GM12878 (cell line): ENCODE measurements at regions not wholly inside any gene's neighbourhood (a gene's known extent, or its start where the extent isn't known, plus 50 kb on each side); places are given as distances from the start of the nearest gene placed in this dataset.

Experiments
- ATAC-seq: fragments of 200-7000 bp; cut with Tn5 transposase; 3 replicates; pipeline ENCODE4 v1.9.1; 2020; ENCODE audit warnings: mild to moderate bottlenecking, moderate library complexity
- BruUV-seq: library from RNA; stranded (reverse); fragments of 400-500 nt; replicated peaks from 2 replicates; lab custom pipeline; 2021; lab: Mats Ljungman, UMichigan
- CTCF ChIA-PET: fragments of 300-600 bp; sonication (Branson Sonifier 250); formaldehyde crosslinking; extraction: SDS; loops from one replicate; lab custom pipeline; 2021; ENCODE audit warnings: inconsistent platforms; lab: Yijun Ruan, JAX
- POLR2A ChIA-PET: fragments of 350-600 bp; formaldehyde crosslinking; extraction: SDS; loops from one replicate; lab custom pipeline; 2021; ENCODE audit warnings: inconsistent platforms; lab: Charles Lee
- RAD21 ChIA-PET: fragments of 300-600 bp; sonication (Branson Sonifier 250); formaldehyde crosslinking; loops from one replicate; lab custom pipeline; 2023; ENCODE audit warnings: antibody characterized with exemption; ENCODE audit not compliant: unreplicated experiment; lab: Charles Lee
- SMC1A ChIA-PET: fragments of 300-600 bp; sonication (Branson Sonifier 250); formaldehyde crosslinking; loops from one replicate; lab custom pipeline; 2023; ENCODE audit not compliant: unreplicated experiment, uncharacterized antibody; lab: Charles Lee
- DNase-seq: peaks from one replicate; pipeline ENCODE4 v3.0.0-alpha.2; 2011; ENCODE audit warnings: low read depth, low spot score
- FAIRE-seq: peaks from 3 replicates; lab custom pipeline; 2011; peaks lifted over from hg19 to GRCh38; lab: Jason Lieb, UNC
- H2AFZ ChIP-seq: 2 replicates; pipeline ENCODE4 v1.6.0; 2011; ENCODE audit warnings: low read depth, low read length, control low read depth; ENCODE audit not compliant: control insufficient read depth
- H3K27ac ChIP-seq: 2 replicates; pipeline ENCODE4 v1.5.1; 2011; ENCODE audit warnings: control low read depth; ENCODE audit not compliant: control insufficient read depth, insufficient read depth
- H3K27me3 ChIP-seq, 2 experiments: replicated peaks in 1 of 2; 2 replicates each; pipeline versions ENCODE4 v1.6.0 to v1.6.1; 2011; ENCODE audit warnings: low read length in 1 of 2; ENCODE audit not compliant: control insufficient read depth in 2 of 2, insufficient read depth in 2 of 2
- H3K36me3 ChIP-seq, 2 experiments: 2 replicates each; pipeline ENCODE4 v1.5.1; 2011; ENCODE audit warnings: low read length in 1 of 2; ENCODE audit not compliant: control insufficient read depth in 2 of 2, insufficient read depth in 2 of 2
- H3K4me1 ChIP-seq: 2 replicates; pipeline ENCODE4 v1.6.1; 2011; ENCODE audit warnings: mild to moderate bottlenecking, low read length, moderate library complexity, mixed read lengths; ENCODE audit not compliant: control insufficient read depth, insufficient read depth
- H3K4me2 ChIP-seq: 2 replicates; pipeline ENCODE4 v1.6.0; 2011; ENCODE audit warnings: control low read depth; ENCODE audit not compliant: control insufficient read depth, insufficient read depth
- H3K4me3 ChIP-seq: fragments of 200-600 bp; sonication (generic); 2 replicates; pipeline ENCODE4 v1.5.1; 2016
- H3K79me2 ChIP-seq: 2 replicates; pipeline ENCODE4 v1.6.0; 2011; ENCODE audit warnings: low read length; ENCODE audit not compliant: control insufficient read depth, insufficient read depth
- H3K9ac ChIP-seq: 2 replicates; pipeline ENCODE4 v1.8.0; 2011; ENCODE audit warnings: low read length, control low read depth, mixed read lengths; ENCODE audit not compliant: control insufficient read depth, insufficient read depth
- H3K9me3 ChIP-seq: replicated peaks from 3 replicates; pipeline ENCODE4 v1.5.1; 2011; ENCODE audit warnings: mild to moderate bottlenecking, low read length; ENCODE audit not compliant: control insufficient read depth, insufficient read depth
- H4K20me1 ChIP-seq: 2 replicates; pipeline ENCODE4 v1.6.0; 2011; ENCODE audit not compliant: control insufficient read depth, insufficient read depth
- E2F4 ChIP-seq: IDR thresholded peaks from 2 replicates; pipeline ENCODE4 v1.6.1; 2012; ENCODE audit warnings: low read depth, low read length, improper control_type of control experiment
- ETV6 ChIP-seq, 2 experiments: fragments of 450-650 bp in 1 of 2; IDR thresholded peaks in 1 of 2; conservative IDR thresholded peaks in 1 of 2; 2 replicates each; pipeline ENCODE4 v1.6.1; 2014; ENCODE audit warnings: antibody characterized with exemption in 1 of 2, borderline replicate concordance in 1 of 2, low read depth in 1 of 2, mild to moderate bottlenecking in 1 of 2, moderate library complexity in 1 of 2
- HDGF ChIP-seq: fragments of 450-650 bp; IDR thresholded peaks from 2 replicates; pipeline ENCODE4 v1.6.1; 2016; ENCODE audit warnings: antibody characterized with exemption
- IKZF2 ChIP-seq, 2 experiments: fragments of 450-650 bp; IDR thresholded peaks; 2 replicates each; pipeline ENCODE4 v1.6.1; 2017; ENCODE audit warnings: mild to moderate bottlenecking in 2 of 2, moderate library complexity in 2 of 2
- PML ChIP-seq: IDR thresholded peaks from 2 replicates; pipeline ENCODE4 v1.6.1; 2012; ENCODE audit warnings: low read length, inconsistent platforms
- POLR2AphosphoS5 ChIP-seq: IDR thresholded peaks from 2 replicates; pipeline ENCODE4 v1.6.1; 2011; ENCODE audit warnings: mild to moderate bottlenecking, low read length, inconsistent platforms
- POU2F2 ChIP-seq: IDR thresholded peaks from 3 replicates; pipeline ENCODE4 v1.6.1; 2011; ENCODE audit warnings: low read depth, mild to moderate bottlenecking, low read length, borderline replicate concordance
- WRNIP1 ChIP-seq: IDR thresholded peaks from 2 replicates; pipeline ENCODE4 v1.6.1; 2011; ENCODE audit warnings: low read depth, low read length, improper control_type of control experiment, borderline replicate concordance
- ZNF384 ChIP-seq: IDR thresholded peaks from 2 replicates; pipeline ENCODE4 v1.6.1; 2012; ENCODE audit warnings: low read depth, mild to moderate bottlenecking, low read length, improper control_type of control experiment, borderline replicate concordance
- ZNF687 ChIP-seq: fragments of 450-650 bp; IDR thresholded peaks from 2 replicates; pipeline ENCODE4 v1.6.1; 2017; ENCODE audit warnings: mild to moderate bottlenecking, moderate library complexity
- WGBS: methylation state at CpG from one replicate; pipeline ENCODE4 v1.1.6; 2016; ENCODE audit warnings: low lambda C conversion rate; ENCODE audit not compliant: insufficient replicate concordance, insufficient coverage; ENCODE audit errors: missing lambda C conversion rate; 5-methylcytosine and 5-hydroxymethylcytosine counted together
- in situ Hi-C: fragments of 300-500 bp; cut with MboI; formaldehyde crosslinking; loops from 9 replicates; pipeline ENCODE4 v1.14.3; 2018; ENCODE audit warnings: mixed read lengths
- intact Hi-C: fragments of 100-400 bp; cut with micrococcal nuclease; formaldehyde crosslinking; loops from one replicate; pipeline ENCODE4 v1.14.2; 2022; ENCODE audit not compliant: unreplicated experiment

- Histone ChIP-seq H3K27ac (no peak overlapping the region), H3K4me2 (no peak overlapping the region), H2AFZ (no peak overlapping the region), H4K20me1 (no peaks in the 10 kb centered on the region), H3K27me3 (no peaks in the 10 kb centered on the region), H3K4me3 (no peak overlapping the region), H3K9ac (no peak overlapping the region), H3K79me2 (no peaks in the 10 kb centered on the region), H3K9me3 (no peaks in the 10 kb centered on the region), H3K36me3 (no peaks in the 10 kb centered on the region), H3K4me1 (no peaks in the 10 kb centered on the region)
- ATAC-seq: no peak
- FAIRE-seq: no peak
- ChIA-PET POLR2A (no interaction called here), RAD21 (no interaction called here), SMC1A (no interaction called here), CTCF (no interaction called here)
- no TSS peak for BruUV-seq
- intact Hi-C loops (no loop called here), in situ Hi-C loops (no loop called here)
- TF ChIP-seq POLR2AphosphoS5: no peak
- DNase-seq: no peak
- WGBS: 12% methylated on average over 5 of the region's 5 CpGs
Observed at GRCh38 chr7:52771177-52771576, 264.3 kb upstream of the POM121L12 start.

GRCh38 chr7:52764492-52765169, 270.8 kb upstream of the POM121L12 start:
- DNase-seq: no peak
- no peaks in the 10 kb centered on the region for H3K36me3 ChIP-seq
- no peak overlapping the region for H3K4me3 ChIP-seq
- H3K27me3 ChIP-seq: no peaks in the 10 kb centered on the region
- no peak overlapping the region for H3K4me2 ChIP-seq
- H3K27ac ChIP-seq: no peak overlapping the region
- no peaks in the 10 kb centered on the region for H4K20me1 ChIP-seq
- H3K4me1 ChIP-seq: no peaks in the 10 kb centered on the region
- in situ Hi-C loops (no loop called here), intact Hi-C loops (no loop called here)
- FAIRE-seq: no peak
- no peak for ATAC-seq
- no peak overlapping the region for H3K9ac ChIP-seq
- ChIA-PET POLR2A (no interaction called here), RAD21 (no interaction called here), CTCF (no interaction called here), SMC1A (no interaction called here)
- no TSS peak for BruUV-seq
- TF ChIP-seq POU2F2 (no peak), ZNF687 (no peak), PML (no peak), ZNF384 (no peak), HDGF (no peak), WRNIP1 (no peak), E2F4 (no peak), ETV6 (conservative IDR thresholded peaks at IDR 0.05 in 1 of 2, IDR thresholded peaks at IDR 0.05 in 1 of 2; ENCODE audit: borderline replicate concordance in 1 of 2, low read depth in 1 of 2) (no peak), IKZF2 (IDR thresholded peaks at IDR 0.05) (no peak)
- H2AFZ ChIP-seq: no peak overlapping the region
- H3K79me2 ChIP-seq: no peaks in the 10 kb centered on the region
- H3K9me3 ChIP-seq: no peaks in the 10 kb centered on the region
